OCI-LY7 (cell line): ENCODE measurements at regions not wholly inside any gene's neighbourhood (a gene's known extent, or its start where the extent isn't known, plus 50 kb on each side); places are given as distances from the start of the nearest gene placed in this dataset.

Experiments used
- CTCF ChIP-seq: fragments of 200-600 bp; sonication (generic); conservative IDR thresholded peaks from 2 replicates; pipeline ENCODE4 v1.5.1; 2014; ENCODE audit warnings: mild to moderate bottlenecking, antibody characterized with exemption, low read length, moderate library complexity, mixed read lengths
- EZH2phosphoT487 ChIP-seq: fragments of 200-600 bp; sonication (generic); IDR thresholded peaks from 2 replicates; pipeline ENCODE4 v1.6.1; 2018; ENCODE audit warnings: low read depth, borderline replicate concordance, mild to moderate bottlenecking, mixed run types, antibody characterized with exemption, low read length, moderate library complexity, mixed read lengths

GRCh38 chr20:24364482-24364881 is 104.9 kb upstream of the SYNDIG1 start:
- TF ChIP-seq CTCF = no peak
- TF ChIP-seq EZH2phosphoT487 = no peak
